ENCODE measurements at regions not wholly inside any gene's neighbourhood (a gene's known extent, or its start where the extent isn't known, plus 50 kb on each side); places are given as distances from the start of the nearest gene placed in this dataset.

- DNase-seq: no peak
- ATAC-seq: no peak
- intact Hi-C loops (cut with DNase I): no loop called here
These were observed 67.7 kb upstream of the HMX1 start for GRCh38 chr4:8939160-8939839.

GRCh38 chr4:8938623-8939022 lies 67.0 kb upstream of the HMX1 start:
- intact Hi-C loops (cut with DNase I): no loop called here
- ATAC-seq (no peak), DNase-seq (no peak)

- ATAC-seq: no peak
- intact Hi-C loops (cut with DNase I): no loop called here
- DNase-seq: no peak
These were observed 66.5 kb upstream of the HMX1 start for GRCh38 chr4:8938137-8938536.

GRCh38 chr4:8932884-8933283 lies 61.2 kb upstream of the HMX1 start:
- no peak for ATAC-seq
- no peak for DNase-seq
- intact Hi-C loops (cut with DNase I): no loop called here

- intact Hi-C loops (cut with DNase I): no loop called here
- DNase-seq (no peak), ATAC-seq (no peak)
These were observed 56.4 kb upstream of the HMX1 start for GRCh38 chr4:8928074-8928473.

- no peak for ATAC-seq
- intact Hi-C loops (cut with DNase I): no loop called here
- DNase-seq: no peak
These were observed 50.8 kb upstream of the HMX1 start for GRCh38 chr4:8922481-8922880.

- no peak for ATAC-seq
- intact Hi-C loops (cut with DNase I): no loop called here
- DNase-seq: no peak
These were observed 49.8 kb upstream of the HMX1 start for GRCh38 chr4:8921465-8921864.
